ENCODE measurements at regions not wholly inside any gene's neighbourhood (a gene's known extent, or its start where the extent isn't known, plus 50 kb on each side); places are given as distances from the start of the nearest gene placed in this dataset.

DNA sequence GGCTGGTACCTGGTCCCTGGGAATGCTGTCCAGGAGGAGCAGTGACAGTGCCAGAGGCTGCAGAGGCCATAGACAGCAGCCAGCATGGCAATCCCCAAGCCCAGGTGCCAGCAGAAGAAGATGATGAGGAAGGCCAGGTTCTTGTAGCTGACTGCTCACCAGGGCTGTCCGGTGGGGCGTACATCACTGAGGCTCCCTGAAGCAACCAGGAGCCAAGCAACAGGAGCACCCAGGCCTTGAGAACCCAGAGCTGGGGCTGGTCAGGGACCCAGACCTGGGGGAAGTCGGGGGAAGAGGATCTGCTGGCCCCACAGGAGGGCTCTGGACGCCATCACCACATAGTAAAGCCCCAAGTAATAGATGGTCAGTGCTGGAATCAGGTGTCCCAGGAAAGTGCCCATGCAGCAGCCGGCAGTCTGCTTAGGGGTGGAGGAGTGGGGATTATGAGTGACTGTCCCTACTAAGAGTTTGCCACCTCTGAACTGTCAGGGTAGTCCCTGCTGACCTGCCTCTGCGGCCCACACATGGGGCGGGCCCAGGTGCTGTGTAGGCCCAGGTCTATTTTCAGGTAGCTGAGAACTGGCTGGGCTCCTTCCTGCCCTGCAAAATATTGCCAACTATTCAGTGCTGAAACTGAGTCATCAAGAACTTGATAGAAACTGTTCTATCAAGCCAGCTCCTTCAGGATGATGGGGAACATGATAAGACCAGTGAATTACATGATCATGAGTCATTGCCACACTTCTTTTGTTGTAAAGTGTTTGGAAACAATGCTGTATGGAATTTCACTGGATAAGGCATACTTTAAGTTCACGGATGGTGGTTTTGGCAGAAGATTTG lies 68.7 kb downstream of the CHRD start (continued):
- TF ChIP-seq NFIC (IDR thresholded peaks at IDR 0.05; ENCODE audit: low read depth, low read length) (no peak), IKZF1 (conservative IDR thresholded peaks at IDR 0.05) (no peak), MYB (IDR thresholded peaks at IDR 0.05; ENCODE audit: borderline replicate concordance, low read depth, low read length) (no peak), KAT2A (conservative IDR thresholded peaks at IDR 0.05; ENCODE audit: control insufficient read depth, low read depth, low read length) (no peak), ZSCAN29 (IDR thresholded peaks at IDR 0.05) (no peak), NRF1 (conservative IDR thresholded peaks at IDR 0.05; ENCODE audit: low read depth, low read length) (no peak), TARDBP (IDR thresholded peaks at IDR 0.05; ENCODE audit: borderline replicate concordance) (no peak), ETV6 (conservative IDR thresholded peaks at IDR 0.05 in 1 of 2, IDR thresholded peaks at IDR 0.05 in 1 of 2; ENCODE audit: borderline replicate concordance in 1 of 2, low read depth in 1 of 2) (no peak)
- TF ChIP-seq, protein P1, sequence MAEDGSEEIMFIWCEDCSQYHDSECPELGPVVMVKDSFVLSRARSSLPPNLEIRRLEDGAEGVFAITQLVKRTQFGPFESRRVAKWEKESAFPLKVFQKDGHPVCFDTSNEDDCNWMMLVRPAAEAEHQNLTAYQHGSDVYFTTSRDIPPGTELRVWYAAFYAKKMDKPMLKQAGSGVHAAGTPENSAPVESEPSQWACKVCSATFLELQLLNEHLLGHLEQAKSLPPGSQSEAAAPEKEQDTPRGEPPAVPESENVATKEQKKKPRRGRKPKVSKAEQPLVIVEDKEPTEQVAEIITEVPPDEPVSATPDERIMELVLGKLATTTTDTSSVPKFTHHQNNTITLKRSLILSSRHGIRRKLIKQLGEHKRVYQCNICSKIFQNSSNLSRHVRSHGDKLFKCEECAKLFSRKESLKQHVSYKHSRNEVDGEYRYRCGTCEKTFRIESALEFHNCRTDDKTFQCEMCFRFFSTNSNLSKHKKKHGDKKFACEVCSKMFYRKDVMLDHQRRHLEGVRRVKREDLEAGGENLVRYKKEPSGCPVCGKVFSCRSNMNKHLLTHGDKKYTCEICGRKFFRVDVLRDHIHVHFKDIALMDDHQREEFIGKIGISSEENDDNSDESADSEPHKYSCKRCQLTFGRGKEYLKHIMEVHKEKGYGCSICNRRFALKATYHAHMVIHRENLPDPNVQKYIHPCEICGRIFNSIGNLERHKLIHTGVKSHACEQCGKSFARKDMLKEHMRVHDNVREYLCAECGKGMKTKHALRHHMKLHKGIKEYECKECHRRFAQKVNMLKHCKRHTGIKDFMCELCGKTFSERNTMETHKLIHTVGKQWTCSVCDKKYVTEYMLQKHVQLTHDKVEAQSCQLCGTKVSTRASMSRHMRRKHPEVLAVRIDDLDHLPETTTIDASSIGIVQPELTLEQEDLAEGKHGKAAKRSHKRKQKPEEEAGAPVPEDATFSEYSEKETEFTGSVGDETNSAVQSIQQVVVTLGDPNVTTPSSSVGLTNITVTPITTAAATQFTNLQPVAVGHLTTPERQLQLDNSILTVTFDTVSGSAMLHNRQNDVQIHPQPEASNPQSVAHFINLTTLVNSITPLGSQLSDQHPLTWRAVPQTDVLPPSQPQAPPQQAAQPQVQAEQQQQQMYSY (CRISPR knock-in tag; IDR thresholded peaks at IDR 0.05): no peak
- TF ChIP-seq, protein P2, sequence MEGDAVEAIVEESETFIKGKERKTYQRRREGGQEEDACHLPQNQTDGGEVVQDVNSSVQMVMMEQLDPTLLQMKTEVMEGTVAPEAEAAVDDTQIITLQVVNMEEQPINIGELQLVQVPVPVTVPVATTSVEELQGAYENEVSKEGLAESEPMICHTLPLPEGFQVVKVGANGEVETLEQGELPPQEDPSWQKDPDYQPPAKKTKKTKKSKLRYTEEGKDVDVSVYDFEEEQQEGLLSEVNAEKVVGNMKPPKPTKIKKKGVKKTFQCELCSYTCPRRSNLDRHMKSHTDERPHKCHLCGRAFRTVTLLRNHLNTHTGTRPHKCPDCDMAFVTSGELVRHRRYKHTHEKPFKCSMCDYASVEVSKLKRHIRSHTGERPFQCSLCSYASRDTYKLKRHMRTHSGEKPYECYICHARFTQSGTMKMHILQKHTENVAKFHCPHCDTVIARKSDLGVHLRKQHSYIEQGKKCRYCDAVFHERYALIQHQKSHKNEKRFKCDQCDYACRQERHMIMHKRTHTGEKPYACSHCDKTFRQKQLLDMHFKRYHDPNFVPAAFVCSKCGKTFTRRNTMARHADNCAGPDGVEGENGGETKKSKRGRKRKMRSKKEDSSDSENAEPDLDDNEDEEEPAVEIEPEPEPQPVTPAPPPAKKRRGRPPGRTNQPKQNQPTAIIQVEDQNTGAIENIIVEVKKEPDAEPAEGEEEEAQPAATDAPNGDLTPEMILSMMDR (IDR thresholded peaks at IDR 0.05 in 2 of 3, conservative IDR thresholded peaks at IDR 0.05 in 1 of 3; ENCODE audit: control insufficient read depth in 2 of 3, extremely low read depth in 1 of 3, insufficient read depth in 1 of 3, low read depth in 3 of 3, low read length in 3 of 3): no peak
- TF ChIP-seq, protein P3, sequence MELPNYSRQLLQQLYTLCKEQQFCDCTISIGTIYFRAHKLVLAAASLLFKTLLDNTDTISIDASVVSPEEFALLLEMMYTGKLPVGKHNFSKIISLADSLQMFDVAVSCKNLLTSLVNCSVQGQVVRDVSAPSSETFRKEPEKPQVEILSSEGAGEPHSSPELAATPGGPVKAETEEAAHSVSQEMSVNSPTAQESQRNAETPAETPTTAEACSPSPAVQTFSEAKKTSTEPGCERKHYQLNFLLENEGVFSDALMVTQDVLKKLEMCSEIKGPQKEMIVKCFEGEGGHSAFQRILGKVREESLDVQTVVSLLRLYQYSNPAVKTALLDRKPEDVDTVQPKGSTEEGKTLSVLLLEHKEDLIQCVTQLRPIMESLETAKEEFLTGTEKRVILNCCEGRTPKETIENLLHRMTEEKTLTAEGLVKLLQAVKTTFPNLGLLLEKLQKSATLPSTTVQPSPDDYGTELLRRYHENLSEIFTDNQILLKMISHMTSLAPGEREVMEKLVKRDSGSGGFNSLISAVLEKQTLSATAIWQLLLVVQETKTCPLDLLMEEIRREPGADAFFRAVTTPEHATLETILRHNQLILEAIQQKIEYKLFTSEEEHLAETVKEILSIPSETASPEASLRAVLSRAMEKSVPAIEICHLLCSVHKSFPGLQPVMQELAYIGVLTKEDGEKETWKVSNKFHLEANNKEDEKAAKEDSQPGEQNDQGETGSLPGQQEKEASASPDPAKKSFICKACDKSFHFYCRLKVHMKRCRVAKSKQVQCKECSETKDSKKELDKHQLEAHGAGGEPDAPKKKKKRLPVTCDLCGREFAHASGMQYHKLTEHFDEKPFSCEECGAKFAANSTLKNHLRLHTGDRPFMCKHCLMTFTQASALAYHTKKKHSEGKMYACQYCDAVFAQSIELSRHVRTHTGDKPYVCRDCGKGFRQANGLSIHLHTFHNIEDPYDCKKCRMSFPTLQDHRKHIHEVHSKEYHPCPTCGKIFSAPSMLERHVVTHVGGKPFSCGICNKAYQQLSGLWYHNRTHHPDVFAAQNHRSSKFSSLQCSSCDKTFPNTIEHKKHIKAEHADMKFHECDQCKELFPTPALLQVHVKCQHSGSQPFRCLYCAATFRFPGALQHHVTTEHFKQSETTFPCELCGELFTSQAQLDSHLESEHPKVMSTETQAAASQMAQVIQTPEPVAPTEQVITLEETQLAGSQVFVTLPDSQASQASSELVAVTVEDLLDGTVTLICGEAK (IDR thresholded peaks at IDR 0.05; ENCODE audit: borderline replicate concordance): no peak
- TF ChIP-seq, protein P4, sequence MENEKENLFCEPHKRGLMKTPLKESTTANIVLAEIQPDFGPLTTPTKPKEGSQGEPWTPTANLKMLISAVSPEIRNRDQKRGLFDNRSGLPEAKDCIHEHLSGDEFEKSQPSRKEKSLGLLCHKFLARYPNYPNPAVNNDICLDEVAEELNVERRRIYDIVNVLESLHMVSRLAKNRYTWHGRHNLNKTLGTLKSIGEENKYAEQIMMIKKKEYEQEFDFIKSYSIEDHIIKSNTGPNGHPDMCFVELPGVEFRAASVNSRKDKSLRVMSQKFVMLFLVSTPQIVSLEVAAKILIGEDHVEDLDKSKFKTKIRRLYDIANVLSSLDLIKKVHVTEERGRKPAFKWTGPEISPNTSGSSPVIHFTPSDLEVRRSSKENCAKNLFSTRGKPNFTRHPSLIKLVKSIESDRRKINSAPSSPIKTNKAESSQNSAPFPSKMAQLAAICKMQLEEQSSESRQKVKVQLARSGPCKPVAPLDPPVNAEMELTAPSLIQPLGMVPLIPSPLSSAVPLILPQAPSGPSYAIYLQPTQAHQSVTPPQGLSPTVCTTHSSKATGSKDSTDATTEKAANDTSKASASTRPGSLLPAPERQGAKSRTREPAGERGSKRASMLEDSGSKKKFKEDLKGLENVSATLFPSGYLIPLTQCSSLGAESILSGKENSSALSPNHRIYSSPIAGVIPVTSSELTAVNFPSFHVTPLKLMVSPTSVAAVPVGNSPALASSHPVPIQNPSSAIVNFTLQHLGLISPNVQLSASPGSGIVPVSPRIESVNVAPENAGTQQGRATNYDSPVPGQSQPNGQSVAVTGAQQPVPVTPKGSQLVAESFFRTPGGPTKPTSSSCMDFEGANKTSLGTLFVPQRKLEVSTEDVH (IDR thresholded peaks at IDR 0.05; ENCODE audit: low read depth, partially characterized antibody): no peak
